Anterior cingulate cortex (tissue), 58 donors: ENCODE measurements at regions not wholly inside any gene's neighbourhood (a gene's known extent, or its start where the extent isn't known, plus 50 kb on each side); places are given as distances from the start of the nearest gene placed in this dataset.
A peak's percentile ranks its signal among the peaks of the same experiment; 100 is the strongest.

Source experiments
- DNase-seq, 58 donors: peaks; one replicate each; lab custom pipeline; 2025; lab: John Stamatoyannopoulos, UW

DNA sequence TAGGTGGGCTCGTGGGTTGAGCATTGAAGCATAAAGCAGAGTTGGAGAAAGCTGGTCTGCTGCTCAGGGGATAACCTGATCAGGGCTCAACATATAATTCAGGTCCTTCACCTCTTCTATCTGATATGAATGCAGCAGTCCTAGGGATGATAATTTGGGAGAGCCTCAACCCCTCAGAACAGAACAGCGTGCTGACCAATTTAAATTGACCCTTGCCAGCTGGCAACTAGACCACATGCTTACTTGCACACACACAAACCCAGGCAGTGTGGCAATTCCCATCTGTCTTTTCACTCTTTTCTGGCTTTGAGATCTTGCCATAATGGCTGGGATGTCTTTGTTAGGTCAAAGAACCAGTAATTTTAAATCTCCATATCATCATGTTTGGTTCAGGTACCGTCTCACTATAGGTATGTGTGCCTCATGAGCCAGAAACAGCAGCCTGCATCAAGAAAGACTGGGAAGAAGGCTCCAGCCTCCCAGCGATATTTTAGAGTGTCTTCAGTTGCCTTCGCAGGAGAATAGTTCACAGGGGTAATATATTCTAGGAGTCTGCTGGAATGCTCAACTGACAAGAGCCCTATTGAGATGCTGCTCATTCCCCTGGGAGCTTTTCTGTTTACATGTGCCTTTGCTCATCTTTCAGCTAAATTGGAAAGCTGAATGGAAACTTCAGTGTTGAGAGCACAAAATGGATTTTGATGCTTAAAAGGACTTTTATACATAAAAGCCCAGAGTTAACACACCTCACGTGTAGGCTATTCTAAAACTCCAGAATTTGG lies 497.6 kb downstream of the RASEF start:
- no peak for DNase-seq

DNA sequence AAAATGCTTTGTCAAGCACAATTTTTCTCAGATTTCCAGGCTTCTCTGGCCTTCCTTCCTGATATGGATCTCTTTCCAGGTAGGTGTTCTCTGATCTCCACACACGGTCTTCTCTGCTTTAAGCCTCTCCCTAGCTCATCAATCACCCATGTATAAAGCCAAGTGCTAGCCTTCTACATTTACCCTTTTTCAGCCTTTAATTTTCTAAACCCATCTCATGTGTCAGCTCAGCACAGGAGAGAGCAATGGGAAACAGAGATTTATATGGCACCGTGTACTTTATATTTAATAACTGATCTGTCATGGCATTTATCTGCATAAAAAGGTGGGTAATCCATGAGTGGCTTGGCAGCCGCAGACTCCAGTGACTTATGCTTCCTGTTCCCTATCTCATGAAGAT lies 495.0 kb downstream of the RASEF start:
- DNase-seq, result no peak

- no peak for DNase-seq
Observed at GRCh38 chr9:82570226-82570625, 492.7 kb downstream of the RASEF start.

GRCh38 chr9:82571540-82571939 lies 491.4 kb downstream of the RASEF start:
- no peak for DNase-seq

GRCh38 chr9:82572146-82572545 lies 490.8 kb downstream of the RASEF start:
- DNase-seq, result no peak

DNA sequence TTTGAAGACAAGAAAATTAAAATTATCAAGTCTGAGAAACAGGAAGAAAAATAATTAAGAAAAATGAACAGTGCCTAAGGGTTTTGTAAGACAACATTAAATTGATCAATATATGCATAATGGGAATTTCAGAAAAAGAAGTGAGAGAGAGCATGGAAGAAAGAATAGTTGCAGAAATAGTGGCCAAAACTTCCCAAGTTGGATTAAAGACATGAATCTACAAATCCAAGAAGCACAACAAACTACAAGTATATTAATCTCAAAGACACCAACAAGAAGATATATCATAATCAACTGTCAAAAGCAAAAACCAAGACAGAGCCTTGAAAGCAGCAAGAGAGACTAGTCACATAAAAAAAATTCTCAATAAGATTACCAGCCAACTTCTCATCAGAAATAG lies 488.0 kb downstream of the RASEF start:
- no peak for DNase-seq

DNA sequence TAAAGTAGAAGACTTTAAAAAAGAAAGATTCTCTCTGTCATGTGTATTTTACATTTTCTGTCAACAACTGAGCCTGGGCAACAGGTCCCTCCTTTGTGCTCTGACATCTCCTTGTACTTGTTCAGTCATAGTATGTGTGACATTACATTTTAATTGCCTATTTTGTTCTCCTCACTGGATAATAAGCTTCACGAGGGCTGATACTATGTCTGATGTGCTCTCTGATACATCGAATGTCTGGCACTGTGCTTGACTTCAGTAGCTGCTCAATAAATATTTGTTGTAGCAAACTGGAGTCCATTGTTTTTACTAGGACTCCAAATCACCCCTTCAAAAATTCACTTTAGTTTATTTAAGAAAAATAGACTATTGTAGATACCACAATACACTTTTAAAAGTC lies 482.0 kb downstream of the RASEF start:
- no peak for DNase-seq

GRCh38 chr9:82581516-82581915 lies 481.4 kb downstream of the RASEF start:
- no peak for DNase-seq

DNA sequence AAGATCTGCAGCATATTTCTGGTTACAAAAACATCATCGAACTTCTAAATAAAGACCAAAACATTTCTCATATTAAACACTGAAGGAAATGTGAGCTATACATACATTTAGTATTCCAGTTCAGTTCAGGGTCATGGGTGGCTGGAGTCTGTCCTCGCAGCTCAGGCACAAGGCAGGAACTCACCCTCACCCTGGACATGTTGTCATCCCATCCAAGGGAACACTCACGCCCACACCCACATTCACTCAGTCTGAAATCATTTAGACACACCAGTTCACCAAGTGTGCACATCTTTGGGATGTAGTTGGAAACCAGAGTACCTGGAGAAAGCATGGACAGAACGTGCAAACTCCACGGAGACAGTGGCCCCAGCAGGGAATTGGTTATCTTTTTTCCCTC lies 481.0 kb downstream of the RASEF start:
- DNase-seq, result no peak

GRCh38 chr9:82582693-82583092 lies 480.2 kb downstream of the RASEF start:
- no peak for DNase-seq

- DNase-seq, result no peak
Observed at GRCh38 chr9:82583524-82583923, 479.4 kb downstream of the RASEF start.

GRCh38 chr9:82584349-82584863 lies 478.5 kb downstream of the RASEF start:
- no peak for DNase-seq

GRCh38 chr9:82586918-82587356 lies 476.0 kb downstream of the RASEF start:
- DNase-seq, result no peak

- no peak for DNase-seq
Observed at GRCh38 chr9:82588301-82589180, 474.4 kb downstream of the RASEF start.

- no peak for DNase-seq
Observed at GRCh38 chr9:82590845-82591244, 472.1 kb downstream of the RASEF start.

DNA sequence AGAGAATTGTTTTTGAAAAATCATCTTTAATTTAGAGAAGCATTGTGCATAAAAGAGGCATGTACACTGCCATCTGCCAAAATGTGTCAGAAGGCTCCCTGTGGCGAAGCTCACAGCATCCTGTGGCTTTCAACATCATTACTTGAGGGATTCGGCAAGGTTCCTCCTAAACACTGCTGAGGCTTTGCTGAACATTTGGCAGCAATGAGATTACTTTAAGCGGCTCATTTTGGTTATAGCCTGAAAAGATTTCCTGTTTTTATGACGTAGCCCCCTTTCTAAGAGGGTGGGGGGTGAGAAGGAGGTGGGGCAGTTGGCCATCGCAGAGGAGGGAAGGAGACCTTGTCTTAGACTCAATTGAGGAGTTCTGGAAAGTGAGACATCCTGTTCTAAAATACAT lies 469.4 kb downstream of the RASEF start:
- DNase-seq, result peak in 1 of 58 donors; percentile 6

DNA sequence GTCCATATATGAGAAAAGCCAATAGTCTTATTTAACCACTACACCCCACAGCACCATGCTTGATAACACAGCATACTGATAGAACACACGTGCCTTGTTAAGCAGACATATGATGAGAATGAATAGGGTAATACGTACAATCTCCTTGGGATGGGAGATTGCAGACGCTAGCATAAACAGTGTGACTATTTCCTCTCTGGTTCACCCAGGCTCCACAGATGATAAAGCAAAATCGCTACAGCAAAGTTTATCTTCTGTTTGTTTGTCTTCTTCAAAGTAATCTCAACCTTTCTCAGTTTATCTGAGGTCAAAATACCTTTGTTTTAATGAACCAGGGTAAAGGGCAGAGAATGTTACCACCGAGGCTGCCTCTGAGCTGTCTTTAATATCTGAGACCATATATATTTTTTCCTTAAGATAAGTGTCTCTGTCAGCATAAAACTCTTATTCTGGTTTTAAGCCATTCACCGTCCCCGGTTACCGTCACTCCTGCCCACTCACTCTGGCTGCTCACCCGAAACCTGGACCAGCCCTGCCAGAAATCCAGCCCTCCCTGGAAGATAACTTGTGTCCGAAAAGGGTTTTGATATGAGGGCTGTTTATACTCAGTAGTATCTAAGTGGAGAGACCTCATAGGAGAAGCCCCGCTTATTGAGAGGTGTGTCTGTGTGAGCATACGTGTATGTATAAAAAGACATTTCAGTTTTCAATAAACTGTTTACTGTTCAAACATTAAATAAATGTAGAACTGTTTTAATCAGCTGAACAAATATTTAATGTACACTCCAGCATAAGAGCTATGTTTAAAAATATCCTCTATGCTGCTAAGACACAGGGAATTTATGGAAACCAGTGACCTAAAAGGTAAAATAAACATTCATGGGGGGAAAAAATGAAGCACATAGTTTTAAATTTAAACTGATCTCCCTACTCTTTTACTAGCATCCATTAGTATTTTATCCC lies 465.4 kb downstream of the RASEF start:
- DNase-seq, result no peak

DNA sequence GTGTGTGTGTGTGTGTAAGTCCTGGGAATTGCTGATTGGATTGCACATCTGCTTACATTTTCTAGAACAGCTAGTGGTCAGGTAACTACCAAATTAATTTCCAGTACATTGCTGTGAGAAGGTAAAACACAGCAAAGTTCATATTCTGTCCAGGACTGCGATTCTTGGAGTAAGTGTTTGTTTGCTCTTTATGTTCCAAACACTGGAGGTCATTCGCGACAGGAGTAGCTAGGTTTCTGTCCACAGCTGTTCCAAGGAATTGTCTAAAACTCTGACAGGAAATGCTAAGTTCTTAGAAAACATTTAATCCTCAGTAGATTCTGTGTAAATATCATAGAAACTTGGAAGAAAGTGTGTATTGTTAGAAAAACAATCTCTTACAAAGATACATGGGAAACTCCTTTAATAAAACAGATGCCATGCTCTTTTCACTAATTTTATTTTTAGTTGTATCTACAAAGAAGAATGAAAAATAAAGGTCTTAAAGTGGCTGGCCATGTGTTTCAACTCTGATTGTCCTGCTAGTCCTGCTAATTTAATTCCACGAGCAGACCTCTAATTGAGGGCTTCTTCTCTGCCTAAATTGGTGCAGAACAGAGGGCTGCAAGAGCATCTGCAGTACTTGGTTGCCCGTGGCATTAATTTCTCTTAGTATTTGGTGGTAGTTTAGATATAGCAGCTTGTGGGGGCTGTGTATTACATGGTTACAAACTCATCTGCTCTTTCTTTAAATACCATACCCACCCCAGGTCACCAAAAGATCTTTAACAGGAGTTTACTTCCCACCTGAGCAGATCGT lies 464.5 kb downstream of the RASEF start:
- DNase-seq, result no peak

- no peak for DNase-seq
Observed at GRCh38 chr9:82599336-82599949, 463.5 kb downstream of the RASEF start.
